Skeletal muscle tissue (tissue), 3 donors: ENCODE measurements at regions not wholly inside any gene's neighbourhood (a gene's known extent, or its start where the extent isn't known, plus 50 kb on each side); places are given as distances from the start of the nearest gene placed in this dataset.
"Not testable (repeated sequence)": the region's sequence is repeated elsewhere in the genome, so short reads cannot be mapped to it uniquely, and the experiment has no call there.

Experiments
- H3K27ac ChIP-seq: one replicate; pipeline ENCODE4 v1.7.0; 2013; ENCODE audit warnings: mild to moderate bottlenecking, low read depth, low read length, inconsistent platforms
- H3K27me3 ChIP-seq, 3 donors: one replicate each; pipeline ENCODE4 v1.7.0; 2013; ENCODE audit warnings: low read length in 3 of 3; ENCODE audit not compliant: control insufficient read depth in 3 of 3, insufficient read depth in 3 of 3
- H3K36me3 ChIP-seq, 3 donors: one replicate each; pipeline ENCODE4 v1.7.0; 2013; ENCODE audit warnings: low read length in 3 of 3; ENCODE audit not compliant: control insufficient read depth in 3 of 3, insufficient read depth in 3 of 3
- H3K4me1 ChIP-seq, 3 donors: one replicate each; pipeline ENCODE4 v1.7.0; 2013; ENCODE audit warnings: low read length in 3 of 3, mild to moderate bottlenecking in 3 of 3; ENCODE audit not compliant: control insufficient read depth in 3 of 3, insufficient read depth in 3 of 3
- H3K4me3 ChIP-seq, 3 donors: one replicate each; pipeline ENCODE4 v1.7.0; 2013; ENCODE audit warnings: low read length in 3 of 3
- H3K9ac ChIP-seq, 3 donors: one replicate each; pipeline ENCODE4 v1.7.0; 2013; ENCODE audit warnings: low read length in 3 of 3, mild to moderate bottlenecking in 3 of 3, moderate library complexity in 2 of 3, low read depth in 1 of 3
- H3K9me3 ChIP-seq, 3 donors: one replicate each; pipeline ENCODE4 v1.7.0; 2013; ENCODE audit warnings: low read length in 3 of 3; ENCODE audit not compliant: control insufficient read depth in 3 of 3
- donor health status: Osteomylitis.

DNA sequence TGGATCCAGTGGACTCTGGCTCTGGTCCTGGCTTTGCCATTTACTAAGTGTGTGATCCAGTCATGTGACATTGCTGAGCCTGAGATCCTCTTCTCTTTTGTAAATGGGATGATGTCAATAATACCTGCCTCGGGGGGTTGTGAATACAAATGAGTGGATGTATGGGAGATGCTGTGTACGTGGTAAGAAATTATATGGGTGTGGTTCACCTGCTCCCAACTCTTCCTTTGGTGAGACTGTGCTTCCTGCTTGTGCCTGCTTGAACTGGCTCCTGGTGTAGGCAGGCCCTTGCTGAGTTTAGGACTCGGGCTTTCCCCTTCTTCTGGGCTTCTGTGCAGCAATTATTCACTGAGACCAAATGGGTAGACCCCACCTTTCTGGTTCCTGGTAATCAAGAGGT lies 189.5 kb upstream of the FRMD6 start:
- Histone ChIP-seq H3K9me3 (no peaks in the 10 kb centered on the region), H3K4me1 (no peaks in the 10 kb centered on the region), H3K36me3 (no peaks in the 10 kb centered on the region), H3K27ac (no peak overlapping the region), H3K27me3 (no peaks in the 10 kb centered on the region), H3K9ac (no peak overlapping the region), H3K4me3 (no peak overlapping the region)

DNA sequence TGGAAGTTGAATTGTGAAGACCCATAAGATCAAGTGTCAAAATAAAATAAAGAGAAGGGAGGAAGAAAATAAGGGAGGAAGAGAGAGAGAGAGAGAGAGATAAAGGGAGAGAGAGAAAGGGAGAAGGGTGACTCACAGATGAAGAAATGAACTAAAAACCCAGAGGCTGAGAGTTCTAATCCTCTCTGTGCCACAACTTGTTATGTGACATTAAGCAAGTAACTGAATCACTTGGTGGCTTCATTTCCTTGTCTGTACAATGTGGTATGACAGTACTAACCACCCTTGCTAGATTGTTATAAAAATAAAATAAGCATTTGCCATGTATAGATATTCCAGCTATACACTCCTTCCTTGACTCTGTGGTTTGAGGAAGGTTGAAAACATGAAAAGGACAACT lies 189.0 kb upstream of the FRMD6 start:
- no peaks in the 10 kb centered on the region for H3K4me1 ChIP-seq
- H3K9ac ChIP-seq = no peak overlapping the region
- no peaks in the 10 kb centered on the region for H3K9me3 ChIP-seq
- no peak overlapping the region for H3K27ac ChIP-seq
- no peak overlapping the region for H3K4me3 ChIP-seq
- H3K36me3 ChIP-seq = no peaks in the 10 kb centered on the region
- H3K27me3 ChIP-seq = no peaks in the 10 kb centered on the region

DNA sequence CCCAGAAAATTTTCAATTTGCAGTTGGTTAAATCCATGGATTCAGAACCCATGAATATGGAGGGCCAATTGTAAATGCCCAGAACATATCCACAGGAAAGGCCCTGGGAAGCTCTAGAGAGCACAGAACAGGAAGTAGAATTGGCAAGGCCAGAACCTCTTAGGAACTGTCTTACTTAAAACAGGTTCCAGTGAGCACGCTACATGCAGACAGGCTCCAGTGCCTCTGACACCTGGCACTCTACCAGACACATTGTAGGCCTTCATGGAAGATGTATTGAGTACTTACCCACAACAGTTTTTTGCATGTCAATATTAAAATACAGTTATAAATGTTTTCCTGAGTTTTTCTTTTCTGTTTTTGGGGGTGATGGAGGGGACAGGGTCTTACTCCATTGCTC lies 188.2 kb upstream of the FRMD6 start:
- no peaks in the 10 kb centered on the region for H3K36me3 ChIP-seq
- H3K27me3 ChIP-seq = no peaks in the 10 kb centered on the region
- no peak overlapping the region for H3K27ac ChIP-seq
- no peaks in the 10 kb centered on the region for H3K4me1 ChIP-seq
- no peaks in the 10 kb centered on the region for H3K9me3 ChIP-seq
- no peak overlapping the region for H3K4me3 ChIP-seq
- no peak overlapping the region for H3K9ac ChIP-seq

DNA sequence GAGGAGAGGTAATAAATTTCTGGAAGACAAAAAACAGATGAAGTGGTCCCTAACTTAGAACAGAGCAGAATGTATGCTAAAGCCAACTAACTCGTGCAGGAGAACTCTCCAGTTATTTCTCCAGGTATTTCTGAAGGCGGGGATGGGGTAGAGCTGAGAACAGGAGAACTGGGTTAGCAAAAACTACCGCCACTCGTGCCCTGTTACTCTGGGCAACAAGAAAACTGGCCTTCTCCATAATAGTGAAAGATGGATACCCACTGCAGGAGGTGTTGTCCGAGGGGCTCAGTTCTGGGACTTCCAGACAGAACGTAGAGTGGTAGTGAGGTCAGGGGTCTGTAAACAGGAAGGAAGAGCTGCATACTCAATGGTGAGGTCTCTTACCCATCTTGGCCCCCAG lies 187.3 kb upstream of the FRMD6 start:
- Histone ChIP-seq H3K4me3 (no peak overlapping the region), H3K9me3 (no peaks in the 10 kb centered on the region), H3K27me3 (no peaks in the 10 kb centered on the region), H3K36me3 (no peaks in the 10 kb centered on the region), H3K4me1 (no peaks in the 10 kb centered on the region), H3K27ac (no peak overlapping the region), H3K9ac (no peak overlapping the region)

DNA sequence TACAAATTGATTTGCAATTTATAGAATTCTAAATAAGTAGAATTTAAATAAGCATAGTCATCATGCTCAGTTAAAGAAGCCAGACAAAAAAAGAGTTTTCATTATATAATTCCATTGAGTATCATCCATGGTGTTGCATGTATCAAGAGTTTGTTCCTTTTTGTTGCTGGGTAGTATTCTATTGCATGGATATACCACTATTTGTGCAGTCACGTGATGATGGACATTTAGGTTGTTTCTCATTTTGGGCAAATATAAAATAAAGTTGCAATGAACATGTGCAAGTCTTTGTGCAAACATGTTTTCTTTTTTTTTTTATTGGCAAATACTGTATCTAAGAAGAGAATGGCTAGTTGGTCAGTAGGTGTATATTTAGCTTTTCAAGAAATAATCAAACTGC lies 186.2 kb upstream of the FRMD6 start:
- H3K4me1 ChIP-seq = no peaks in the 10 kb centered on the region
- H3K9ac ChIP-seq = no peak overlapping the region
- H3K9me3 ChIP-seq = no peaks in the 10 kb centered on the region
- no peaks in the 10 kb centered on the region for H3K27me3 ChIP-seq
- H3K27ac ChIP-seq = no peak overlapping the region
- H3K4me3 ChIP-seq = no peak overlapping the region
- no peaks in the 10 kb centered on the region for H3K36me3 ChIP-seq

DNA sequence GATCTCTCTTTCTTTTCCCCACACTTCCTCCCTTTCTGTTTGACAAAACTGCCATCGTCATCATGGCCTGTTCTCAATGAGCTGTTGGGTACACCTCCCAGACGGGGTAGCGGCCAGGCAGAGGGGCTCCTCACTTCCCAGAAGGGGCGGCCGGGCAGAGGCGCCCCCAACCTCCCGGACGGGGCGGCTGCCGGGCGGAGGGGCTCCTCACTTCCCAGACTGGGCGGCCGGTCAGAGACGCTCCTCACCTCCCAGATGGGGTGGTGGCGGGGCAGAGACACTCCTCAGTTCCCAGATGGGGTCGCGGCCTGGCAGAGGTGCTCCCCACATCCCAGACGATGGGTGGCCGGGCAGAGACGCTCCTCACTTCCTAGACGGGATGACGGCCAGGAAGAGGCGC lies 184.3 kb upstream of the FRMD6 start:
- not testable (repeated sequence) for H3K36me3 ChIP-seq, H3K4me1 ChIP-seq, H3K9ac ChIP-seq, H3K4me3 ChIP-seq, H3K9me3 ChIP-seq, H3K27me3 ChIP-seq, H3K27ac ChIP-seq

DNA sequence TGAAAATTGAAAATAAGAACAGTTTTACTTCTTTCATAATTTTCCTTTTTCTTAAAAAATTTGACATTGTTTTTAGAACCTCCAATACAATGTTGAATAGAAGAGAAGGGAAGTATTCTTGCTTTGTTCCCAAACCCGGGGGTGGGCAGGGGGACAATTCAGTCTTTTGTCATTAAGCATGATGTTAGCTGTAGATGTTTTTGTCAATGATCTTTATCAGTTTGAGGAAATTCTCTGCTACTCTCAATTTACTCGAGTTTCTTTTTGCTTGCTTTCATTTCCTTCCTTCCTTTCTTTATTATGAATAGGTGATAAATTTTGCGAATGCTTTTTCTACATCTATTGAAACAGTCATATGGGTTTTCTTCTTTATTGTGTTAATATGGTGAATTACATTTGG lies 183.2 kb upstream of the FRMD6 start:
- H3K27me3 ChIP-seq = no peaks in the 10 kb centered on the region
- H3K27ac ChIP-seq = no peak overlapping the region
- no peak overlapping the region for H3K4me3 ChIP-seq
- H3K9me3 ChIP-seq = no peaks in the 10 kb centered on the region
- H3K4me1 ChIP-seq = no peaks in the 10 kb centered on the region
- no peak overlapping the region for H3K9ac ChIP-seq
- no peaks in the 10 kb centered on the region for H3K36me3 ChIP-seq

DNA sequence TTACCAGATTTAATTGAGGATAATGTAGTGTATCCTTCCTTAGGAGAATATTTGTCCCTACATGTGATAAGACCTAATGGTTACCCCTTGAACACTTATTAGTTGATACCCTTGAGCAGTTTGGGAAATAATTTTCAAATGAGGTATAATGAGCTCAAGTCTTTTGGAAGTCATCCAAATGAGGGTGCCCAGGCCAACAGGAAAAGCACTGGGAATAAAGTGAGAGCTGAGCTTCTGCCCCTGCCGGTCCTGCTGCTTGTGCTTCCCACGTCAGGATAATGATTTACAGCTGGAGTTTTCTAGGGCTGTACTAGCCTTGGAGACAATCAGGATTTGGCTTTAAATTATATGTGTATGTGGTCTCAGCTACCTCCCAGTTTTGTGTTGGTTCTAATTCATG lies 178.8 kb upstream of the FRMD6 start:
- Histone ChIP-seq H3K9ac (no peak overlapping the region), H3K27me3 (no peaks in the 10 kb centered on the region), H3K27ac (no peak overlapping the region), H3K4me3 (no peak overlapping the region), H3K9me3 (no peaks in the 10 kb centered on the region), H3K4me1 (peaks cover 2 to 9% (median 7%) of the 10 kb centered on the region in 3 donors), H3K36me3 (no peaks in the 10 kb centered on the region)

DNA sequence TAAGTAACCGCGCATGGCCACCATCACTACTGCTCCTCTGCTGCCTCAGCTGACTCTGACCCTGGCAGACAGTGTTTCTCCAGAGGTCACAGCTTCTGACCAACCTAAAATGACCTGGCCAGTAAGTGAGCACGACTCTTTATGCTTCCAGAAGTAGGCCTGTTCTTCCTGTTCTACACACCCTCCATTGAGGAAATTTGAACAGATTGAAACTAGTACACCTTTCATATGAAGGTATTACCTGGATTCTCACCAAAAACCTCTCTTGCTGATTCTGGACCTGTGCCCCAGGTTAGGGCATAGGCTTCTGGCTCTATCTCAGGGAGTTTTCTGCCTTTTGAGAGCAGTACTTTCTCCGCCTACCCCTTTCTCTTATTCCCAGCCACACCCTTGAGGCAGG lies 178.4 kb upstream of the FRMD6 start:
- Histone ChIP-seq H3K9me3 (no peaks in the 10 kb centered on the region), H3K4me3 (no peak overlapping the region), H3K27me3 (no peaks in the 10 kb centered on the region), H3K36me3 (no peaks in the 10 kb centered on the region), H3K27ac (no peak overlapping the region), H3K9ac (no peak overlapping the region), H3K4me1 (peaks cover 2 to 9% (median 7%) of the 10 kb centered on the region in 3 donors)

DNA sequence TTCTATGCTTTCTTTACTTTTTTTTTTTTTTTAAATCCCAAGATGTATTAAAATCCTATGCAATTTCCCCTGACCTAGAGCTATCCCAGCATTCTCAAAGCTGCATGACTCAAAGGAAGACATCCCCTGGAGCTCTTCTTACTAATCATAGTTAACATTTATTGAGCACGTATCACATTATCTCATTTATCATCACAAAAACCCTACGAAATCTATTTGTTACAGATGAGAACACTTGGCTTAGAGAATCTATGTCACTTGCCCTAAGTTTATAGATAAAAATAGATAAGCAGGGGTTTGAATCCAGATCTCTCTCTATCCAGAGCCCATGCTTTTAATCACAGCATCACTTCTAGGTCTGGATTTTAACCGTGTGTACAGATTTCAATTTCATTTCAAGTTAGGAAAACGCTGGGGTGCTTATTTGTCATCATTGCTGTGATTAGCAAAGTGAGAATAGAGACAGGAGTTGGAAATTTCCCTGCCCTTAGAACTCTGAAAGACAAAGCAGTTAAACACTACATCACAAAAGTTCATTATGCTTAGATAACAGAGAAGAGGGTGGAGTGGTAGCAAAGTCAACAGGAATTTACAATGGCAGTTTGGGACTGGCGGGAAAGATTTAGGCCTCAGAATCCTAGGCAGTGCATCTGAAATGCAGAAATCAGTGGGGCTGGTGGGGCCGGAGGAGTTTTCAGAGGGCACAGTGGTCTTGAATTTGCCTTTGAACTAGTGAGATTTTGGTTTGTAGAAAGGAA lies 177.7 kb upstream of the FRMD6 start:
- Histone ChIP-seq H3K27me3 (no peaks in the 10 kb centered on the region), H3K36me3 (no peaks in the 10 kb centered on the region), H3K27ac (no peak overlapping the region), H3K4me1 (peaks cover 2 to 10% (median 8%) of the 10 kb centered on the region in 3 donors), H3K9me3 (no peaks in the 10 kb centered on the region), H3K4me3 (no peak overlapping the region), H3K9ac (no peak overlapping the region)
